Stimulated activated CD4-positive, alpha-beta T cell treated with anti-CD3 and anti-CD28 coated beads, Interleukin-15, amount 100 ng/mL, for 24 hours (primary cell): ENCODE measurements at regions not wholly inside any gene's neighbourhood (a gene's known extent, or its start where the extent isn't known, plus 50 kb on each side); places are given as distances from the start of the nearest gene placed in this dataset.
"Not testable (repeated sequence)": the region's sequence is repeated elsewhere in the genome, so short reads cannot be mapped to it uniquely, and the experiment has no call there.

Experiments
- DNase-seq: peaks from one replicate; pipeline ENCODE4 v3.0.0-alpha.2; 2020

DNA sequence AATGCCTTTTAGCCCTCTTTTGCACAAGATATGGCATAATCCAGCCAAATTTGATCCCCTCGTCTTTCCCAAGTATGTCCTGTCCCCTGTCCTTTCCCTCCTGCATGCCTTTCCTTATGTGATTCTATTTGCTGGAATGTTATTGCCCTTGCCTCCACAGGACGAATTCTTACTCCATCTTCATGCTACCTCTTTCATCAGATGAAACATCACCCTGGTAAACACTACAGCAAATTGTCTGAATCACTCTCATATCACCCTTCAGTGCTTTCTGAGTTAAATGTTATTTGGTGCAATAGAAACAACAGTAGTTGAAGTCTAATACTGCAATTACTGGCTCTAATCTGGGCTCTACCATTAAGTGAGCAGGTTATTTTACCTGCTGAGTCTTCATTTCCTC lies 52.2 kb upstream of the FAT1 start:
- DNase-seq: no peak

DNA sequence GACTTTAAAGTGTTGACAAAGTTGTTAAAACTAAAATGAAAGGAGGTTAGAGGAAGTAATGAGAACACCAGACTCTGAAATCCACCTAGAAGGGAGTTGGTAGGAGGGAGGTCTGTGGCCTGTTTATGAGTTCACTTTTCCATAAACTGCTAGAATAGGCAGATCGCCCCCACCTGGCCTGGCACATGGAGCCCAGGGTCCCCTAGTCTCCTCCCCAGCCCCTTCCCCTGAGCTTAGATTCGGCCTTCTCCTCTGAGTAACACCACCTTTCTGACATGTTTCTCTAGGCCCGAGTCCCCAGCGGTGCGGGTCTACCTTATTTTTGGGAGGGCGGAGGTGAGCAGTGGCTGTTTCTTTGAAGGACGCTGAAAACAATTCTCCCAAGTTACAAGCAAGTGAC lies 54.5 kb upstream of the FAT1 start:
- no peak for DNase-seq

DNA sequence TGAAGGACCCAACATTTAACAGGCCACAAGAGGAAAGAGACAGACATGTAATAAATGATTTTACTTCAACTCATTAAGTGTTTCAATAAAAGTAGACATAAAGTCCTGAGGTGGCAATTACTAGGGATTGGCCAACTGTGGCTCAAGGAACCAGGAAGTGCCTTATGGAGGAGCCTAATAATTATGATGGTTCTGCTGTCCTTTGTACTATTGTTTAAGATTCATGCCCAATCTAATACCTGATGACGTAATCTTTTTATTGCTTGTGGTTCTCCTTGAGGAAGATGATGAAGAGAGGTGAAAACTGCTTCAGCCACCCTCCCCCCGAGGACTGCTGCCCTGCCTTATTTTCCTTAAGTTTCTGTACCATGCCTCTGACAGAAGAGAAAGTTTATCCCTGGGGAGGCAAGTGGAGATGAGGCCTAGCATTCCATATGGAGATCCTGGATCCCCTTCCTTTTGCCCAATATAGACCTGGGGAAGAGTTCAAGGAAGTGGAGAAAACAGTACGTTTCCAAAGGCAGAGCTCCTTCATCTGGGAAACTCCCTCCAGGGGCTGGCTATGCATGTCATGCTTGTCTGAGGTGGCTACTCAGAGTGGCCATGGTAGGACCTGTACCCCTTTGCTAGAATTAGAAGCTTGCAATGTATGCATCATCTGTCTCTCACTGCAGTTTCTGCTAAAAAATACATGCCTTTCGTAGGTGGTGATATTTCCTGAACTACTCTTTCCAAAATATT lies 56.8 kb upstream of the FAT1 start:
- DNase-seq: no peak

GRCh38 chr4:186781032-186781917 lies 57.6 kb upstream of the FAT1 start:
- no peak for DNase-seq

GRCh38 chr4:186782302-186782701 lies 58.6 kb upstream of the FAT1 start:
- no peak for DNase-seq

GRCh38 chr4:186787536-186787935 lies 63.9 kb upstream of the FAT1 start:
- DNase-seq: no peak

GRCh38 chr4:186789651-186790050 lies 66.0 kb upstream of the FAT1 start:
- DNase-seq: no peak

DNA sequence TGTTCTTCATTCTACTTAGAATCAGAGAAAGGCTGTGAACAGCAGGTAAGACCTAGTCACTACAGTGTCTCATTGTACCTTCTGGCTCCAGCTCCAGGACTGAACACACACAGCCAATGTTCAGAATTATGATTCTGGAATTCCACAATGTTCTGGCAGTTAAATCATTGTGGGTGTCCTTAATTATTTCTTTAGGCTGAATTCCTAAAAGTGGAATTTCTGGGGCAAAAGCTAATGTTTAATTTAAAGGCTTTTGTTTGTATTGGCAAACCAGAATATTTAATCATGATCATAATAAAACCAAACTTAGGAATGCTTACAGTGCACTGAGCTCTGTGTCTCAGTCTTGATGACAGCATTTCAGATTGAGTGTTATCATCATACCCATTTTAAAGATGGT lies 67.0 kb upstream of the FAT1 start:
- no peak for DNase-seq

DNA sequence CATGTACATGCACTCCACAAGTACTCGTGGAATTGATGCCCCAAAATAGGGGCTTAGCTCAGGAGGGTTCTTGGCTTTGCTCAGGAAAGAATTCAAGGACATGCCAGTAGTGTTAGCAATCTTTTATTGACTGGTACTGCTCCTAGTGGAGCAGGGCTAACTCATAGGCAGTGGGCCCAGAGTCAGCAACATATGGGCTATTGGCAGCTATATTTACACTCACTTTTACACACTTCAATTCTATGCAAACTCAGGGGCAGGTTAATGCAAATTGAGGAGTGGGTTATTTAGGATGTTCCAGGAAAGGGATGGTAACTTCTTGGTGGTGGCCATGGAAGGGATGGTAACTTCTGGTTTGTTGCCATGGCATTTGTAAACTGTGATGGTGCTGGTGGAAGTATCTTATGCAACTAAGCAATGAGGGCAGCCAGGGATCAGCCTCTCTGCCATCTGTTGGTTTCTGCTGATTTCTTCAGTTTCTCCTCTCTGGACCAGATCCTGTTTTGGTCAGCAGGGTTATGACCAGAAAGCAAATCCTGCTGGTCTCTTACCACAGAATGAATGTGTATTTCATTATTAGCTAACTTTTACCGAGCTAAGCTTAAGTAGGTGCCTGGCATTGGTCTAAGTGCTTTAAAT lies 69.2 kb upstream of the FAT1 start:
- DNase-seq: no peak

- no peak for DNase-seq
These were observed 75.4 kb upstream of the FAT1 start for GRCh38 chr4:186798951-186799659.

DNA sequence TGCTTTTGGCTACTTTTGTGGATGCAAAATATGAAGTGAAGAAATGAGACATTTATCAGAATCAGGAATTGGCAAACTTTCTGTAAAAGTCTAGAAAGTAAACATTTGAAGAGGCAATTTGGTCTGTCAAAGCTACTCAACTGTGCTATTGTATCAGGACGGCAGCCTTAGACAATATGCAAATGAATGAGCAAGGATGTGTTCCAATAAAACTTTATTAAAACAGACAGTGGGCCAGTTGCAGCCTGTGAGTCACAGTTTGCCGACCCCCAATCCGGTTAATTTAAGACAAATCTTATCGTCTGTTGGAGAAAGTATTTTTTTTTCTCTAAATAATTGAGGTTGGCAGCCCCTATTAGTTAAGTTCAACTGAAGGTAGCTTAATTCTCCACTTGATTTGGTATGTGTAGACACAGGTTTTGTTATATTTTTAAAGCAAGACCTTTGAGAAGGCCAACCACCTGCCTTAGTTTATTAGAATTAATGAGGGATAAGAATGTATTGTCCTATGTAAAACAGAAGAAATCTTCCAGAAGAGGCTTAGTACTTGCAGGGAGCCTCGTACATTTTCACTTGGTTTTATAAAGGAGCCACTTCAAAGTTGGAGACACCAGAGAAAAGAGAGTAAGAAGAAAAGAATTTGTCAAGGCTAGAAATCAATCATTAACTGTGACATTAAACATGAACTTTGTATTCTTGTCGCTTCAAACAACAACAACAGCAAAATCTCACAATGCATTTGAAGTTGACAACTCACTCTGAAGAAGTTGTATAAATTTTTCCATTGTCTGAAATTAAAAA lies 81.6 kb upstream of the FAT1 start:
- no peak for DNase-seq

- not testable (repeated sequence) for DNase-seq
These were observed 82.3 kb upstream of the FAT1 start for GRCh38 chr4:186805917-186806316.

DNA sequence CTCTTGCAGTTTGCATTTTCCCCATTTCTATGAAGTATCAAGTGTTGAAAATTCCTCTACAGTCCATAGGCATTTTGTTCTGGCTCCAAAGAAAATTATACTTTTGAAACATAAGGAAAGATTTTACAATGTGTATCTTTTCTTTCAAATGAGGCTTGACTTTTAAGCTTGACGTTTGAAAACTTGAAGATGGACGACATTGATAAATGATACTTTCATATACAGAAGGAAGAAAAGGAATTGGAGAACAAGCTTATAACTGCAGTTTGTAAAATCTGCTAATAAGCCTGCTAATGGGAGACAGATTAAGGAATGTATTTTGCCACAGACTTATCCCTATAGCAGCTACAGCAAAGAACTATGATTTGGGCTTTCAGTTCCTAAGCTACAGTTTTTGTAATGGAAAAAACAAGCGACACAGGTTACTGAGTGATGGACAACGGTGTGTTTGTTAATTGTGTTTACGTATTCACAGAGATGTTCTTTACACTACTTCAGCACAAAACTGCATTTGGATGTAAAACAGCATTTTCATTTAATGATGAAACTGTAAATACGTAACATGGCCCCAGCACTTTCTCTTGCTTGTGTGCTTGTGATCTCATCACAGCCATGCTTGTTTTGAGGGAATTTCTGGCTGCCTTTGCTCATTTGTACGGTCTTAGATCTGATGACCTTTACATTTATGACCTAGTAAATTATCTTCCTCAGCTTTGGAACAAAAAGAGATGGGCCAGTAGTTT lies 83.2 kb upstream of the FAT1 start:
- DNase-seq: no peak

DNA sequence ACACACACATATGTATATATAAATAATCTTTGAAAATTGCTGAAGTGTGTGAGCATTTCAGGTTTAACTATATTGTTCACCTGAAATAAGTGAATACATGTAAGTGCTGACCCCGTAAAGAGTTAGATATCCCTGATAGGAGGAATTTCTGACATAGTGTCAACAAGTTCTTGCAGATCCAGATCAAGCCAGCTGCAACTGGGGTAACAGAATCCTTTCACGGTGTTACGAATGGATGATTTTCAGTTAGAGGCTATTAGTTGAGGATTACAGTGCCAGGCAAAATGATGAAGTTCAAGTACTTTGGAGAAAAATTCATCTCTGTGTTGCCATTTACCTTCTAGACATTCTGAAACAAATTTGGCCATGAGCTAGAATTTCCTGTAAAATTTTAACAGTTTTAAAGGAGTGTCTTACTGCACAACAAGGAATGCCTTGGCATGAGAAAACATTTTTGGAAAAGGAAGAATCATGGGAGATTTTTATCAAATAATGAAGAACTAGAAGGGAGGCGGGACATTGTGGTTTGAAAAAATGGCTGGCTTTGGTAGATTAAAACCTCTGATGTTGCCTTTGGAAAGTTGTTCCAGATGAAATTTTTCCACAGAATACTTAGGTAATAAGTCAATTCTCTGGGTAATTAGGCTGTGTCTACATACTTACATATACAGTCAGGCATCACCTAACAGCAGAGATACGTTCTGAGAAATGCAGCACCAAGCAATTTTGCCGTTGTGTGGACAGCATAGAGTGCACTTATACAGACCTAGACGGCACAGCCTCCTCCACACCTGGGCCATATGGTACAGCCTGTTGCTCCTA lies 84.4 kb upstream of the FAT1 start:
- DNase-seq: no peak

- DNase-seq: peak; percentile 9
These were observed 85.0 kb upstream of the FAT1 start for GRCh38 chr4:186808630-186809018.

DNA sequence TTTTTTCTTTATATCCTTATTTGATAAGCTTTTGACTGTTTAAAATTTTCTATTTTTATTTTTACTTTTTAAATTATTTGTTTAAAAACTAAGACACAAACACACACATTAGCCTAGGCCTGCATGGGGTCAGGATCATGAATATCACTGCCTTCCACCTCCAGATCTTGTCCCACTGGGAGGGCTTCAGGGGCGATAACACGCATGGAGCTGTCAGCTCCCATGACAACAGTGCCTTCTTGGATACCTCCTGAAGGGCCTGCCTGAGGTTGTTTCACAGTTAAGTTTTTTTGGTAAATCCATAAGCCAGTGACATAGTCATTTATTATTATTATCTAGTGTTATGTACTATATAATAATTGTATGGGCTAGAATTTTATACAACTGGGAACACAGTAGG lies 85.4 kb upstream of the FAT1 start:
- DNase-seq: no peak

DNA sequence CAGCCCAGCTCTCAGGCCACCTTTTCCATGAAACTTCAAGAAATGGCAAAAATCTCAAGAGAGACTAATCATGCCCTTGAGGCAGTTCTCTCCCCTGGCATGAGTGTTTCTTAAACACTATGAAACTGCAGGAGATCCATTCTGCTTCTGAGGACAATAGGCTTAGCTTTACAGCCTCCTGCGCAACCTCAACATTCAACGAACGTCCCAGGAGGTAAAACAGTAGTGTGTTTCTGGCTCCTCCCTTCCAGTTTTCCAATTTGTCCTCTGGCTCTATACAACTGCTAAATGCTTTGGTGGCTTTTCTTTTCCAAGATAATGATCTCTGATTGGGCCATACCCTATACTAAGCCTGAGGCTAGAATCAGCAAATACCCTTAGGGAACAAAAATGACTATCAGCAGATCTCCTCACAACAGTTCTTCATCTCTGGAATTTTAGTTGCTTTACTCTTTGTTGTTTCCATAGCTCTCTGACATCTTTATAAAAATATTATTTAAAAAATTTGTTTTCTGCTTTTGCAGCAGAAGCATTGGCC lies 87.0 kb upstream of the FAT1 start:
- no peak for DNase-seq

- DNase-seq: no peak
These were observed 88.9 kb upstream of the FAT1 start for GRCh38 chr4:186812592-186812991.

- DNase-seq: no peak
These were observed 89.9 kb upstream of the FAT1 start for GRCh38 chr4:186813377-186814068.
